Keratinocyte (primary cell): ENCODE measurements at regions not wholly inside any gene's neighbourhood (a gene's known extent, or its start where the extent isn't known, plus 50 kb on each side); places are given as distances from the start of the nearest gene placed in this dataset.

ENCODE experiments used
- DNase-seq: peaks from one replicate; pipeline ENCODE4 v3.0.0-alpha.2; 2011; ENCODE audit warnings: low read depth, missing footprints, low spot score
- FAIRE-seq: peaks from 2 replicates; lab custom pipeline; 2011; peaks lifted over from hg19 to GRCh38; lab: Jason Lieb, UNC
- H2AFZ ChIP-seq: 2 replicates; pipeline ENCODE4 v1.6.0; 2012; ENCODE audit warnings: low read length, control low read depth, inconsistent platforms; ENCODE audit not compliant: control insufficient read depth
- H3K27ac ChIP-seq: 2 replicates; pipeline ENCODE4 v1.5.1; 2011; ENCODE audit warnings: low read length; ENCODE audit not compliant: control insufficient read depth, insufficient read depth
- H3K27me3 ChIP-seq: 3 replicates; pipeline ENCODE4 v1.6.0; 2011; ENCODE audit warnings: low read length; ENCODE audit not compliant: control insufficient read depth, insufficient read depth; ENCODE audit errors: extremely low read depth
- H3K36me3 ChIP-seq, 2 experiments: 2 replicates in 1 of 2; 3 replicates in 1 of 2; pipeline ENCODE4 v1.5.1; 2011; ENCODE audit warnings: low read length in 2 of 2, mild to moderate bottlenecking in 1 of 2; ENCODE audit not compliant: control insufficient read depth in 2 of 2, insufficient read depth in 2 of 2; ENCODE audit errors: extremely low read depth in 1 of 2
- H3K4me1 ChIP-seq: 3 replicates; pipeline ENCODE4 v1.5.1; 2011; ENCODE audit warnings: low read length; ENCODE audit not compliant: control insufficient read depth, insufficient read depth; ENCODE audit errors: extremely low read depth
- H3K4me2 ChIP-seq: 3 replicates; pipeline ENCODE4 v1.6.0; 2011; ENCODE audit warnings: low read depth, low read length; ENCODE audit not compliant: control insufficient read depth, insufficient read depth; ENCODE audit errors: extremely low read depth
- H3K4me3 ChIP-seq, 3 experiments: fragments of 200-600 bp in 1 of 3; sonication (generic) in 1 of 3; 2 replicates in 2 of 3; 3 replicates in 1 of 3; pipeline ENCODE4 v1.5.1; 2011 to 2016; ENCODE audit warnings: low read length in 3 of 3, mild to moderate bottlenecking in 3 of 3, control low read depth in 2 of 3, inconsistent platforms in 1 of 3, low read depth in 1 of 3, mixed read lengths in 1 of 3, mixed run types in 1 of 3, moderate library complexity in 1 of 3; ENCODE audit not compliant: control insufficient read depth in 2 of 3, insufficient read depth in 2 of 3; ENCODE audit errors: extremely low read depth in 1 of 3
- H3K79me2 ChIP-seq: 2 replicates; pipeline ENCODE4 v1.6.0; 2012; ENCODE audit warnings: low read length; ENCODE audit not compliant: control insufficient read depth, insufficient read depth
- H3K9ac ChIP-seq: 3 replicates; pipeline ENCODE4 v1.6.0; 2011; ENCODE audit warnings: low read length; ENCODE audit not compliant: control insufficient read depth, insufficient read depth; ENCODE audit errors: extremely low read depth
- H3K9me1 ChIP-seq: 3 replicates; pipeline ENCODE4 v1.6.0; 2011; ENCODE audit warnings: low read length; ENCODE audit not compliant: control insufficient read depth, insufficient read depth; ENCODE audit errors: extremely low read depth
- H3K9me3 ChIP-seq: 2 replicates; pipeline ENCODE4 v1.5.1; 2012; ENCODE audit warnings: low read depth, low read length; ENCODE audit not compliant: control insufficient read depth
- H4K20me1 ChIP-seq: 3 replicates; pipeline ENCODE4 v1.6.0; 2011; ENCODE audit warnings: low read length; ENCODE audit not compliant: control insufficient read depth, insufficient read depth; ENCODE audit errors: extremely low read depth
- CTCF ChIP-seq, 3 experiments: IDR thresholded peaks in 1 of 3; conservative IDR thresholded peaks in 1 of 3; optimal IDR thresholded peaks in 1 of 3; 2 replicates in 2 of 3; 3 replicates in 1 of 3; pipeline versions ENCODE3 to v1.5.1; 2011; ENCODE audit warnings: low read length in 3 of 3, mild to moderate bottlenecking in 3 of 3, moderate library complexity in 2 of 3, control low read depth in 1 of 3, inconsistent platforms in 1 of 3; ENCODE audit not compliant: insufficient read depth in 2 of 3; ENCODE audit errors: extremely low read depth in 1 of 3
- EZH2 ChIP-seq: IDR thresholded peaks from one replicate; pipeline ENCODE4 v1.6.1; 2012; ENCODE audit warnings: inconsistent platforms, mild to moderate bottlenecking, low read length, moderate library complexity
- dilution Hi-C: fragments of 300-500 bp; cut with MboI; formaldehyde crosslinking; loops from one replicate; pipeline ENCODE4 v1.7.0; 2020; ENCODE audit warnings: low sequenced_read_pairs; ENCODE audit not compliant: extremely low pct_ligation_motif_present

GRCh38 chr2:58636872-58637271, 395.7 kb upstream of the FANCL start:
- H3K27me3 ChIP-seq: no peaks in the 10 kb centered on the region
- no peaks in the 10 kb centered on the region for H4K20me1 ChIP-seq
- no peak overlapping the region for H2AFZ ChIP-seq
- FAIRE-seq (no peak), DNase-seq (no peak)
- no peaks in the 10 kb centered on the region for H3K36me3 ChIP-seq
- no peaks in the 10 kb centered on the region for H3K79me2 ChIP-seq
- no peak overlapping the region for H3K27ac ChIP-seq
- TF ChIP-seq CTCF (optimal IDR thresholded peaks at IDR 0.05 in 1 of 3, IDR thresholded peaks at IDR 0.05 in 1 of 3, conservative IDR thresholded peaks at IDR 0.05 in 1 of 3; ENCODE audit: extremely low read depth in 1 of 3, insufficient read depth in 2 of 3, low read length in 3 of 3): no peak
- no peak for TF ChIP-seq EZH2
- no peak overlapping the region for H3K4me3 ChIP-seq
- no peak overlapping the region for H3K4me2 ChIP-seq
- no peaks in the 10 kb centered on the region for H3K9me3 ChIP-seq
- H3K4me1 ChIP-seq: peaks cover 25% of the 10 kb centered on the region
- no peaks in the 10 kb centered on the region for H3K9me1 ChIP-seq
- dilution Hi-C loops: no loop called here
- H3K9ac ChIP-seq: no peak overlapping the region

- DNase-seq (no peak), FAIRE-seq (no peak)
- dilution Hi-C loops: no loop called here
- no peak for TF ChIP-seq CTCF (optimal IDR thresholded peaks at IDR 0.05 in 1 of 3, IDR thresholded peaks at IDR 0.05 in 1 of 3, conservative IDR thresholded peaks at IDR 0.05 in 1 of 3; ENCODE audit: extremely low read depth in 1 of 3, insufficient read depth in 2 of 3, low read length in 3 of 3)
- no peak for TF ChIP-seq EZH2
- no peak overlapping the region for H3K9ac ChIP-seq
- no peak overlapping the region for H3K4me3 ChIP-seq
- H3K9me1 ChIP-seq: no peaks in the 10 kb centered on the region
- no peak overlapping the region for H3K27ac ChIP-seq
- H3K4me2 ChIP-seq: no peak overlapping the region
- H2AFZ ChIP-seq: no peak overlapping the region
- H3K4me1 ChIP-seq: peaks cover 25% of the 10 kb centered on the region
- H3K79me2 ChIP-seq: no peaks in the 10 kb centered on the region
- no peaks in the 10 kb centered on the region for H4K20me1 ChIP-seq
- H3K9me3 ChIP-seq: no peaks in the 10 kb centered on the region
- H3K36me3 ChIP-seq: no peaks in the 10 kb centered on the region
- no peaks in the 10 kb centered on the region for H3K27me3 ChIP-seq
Observed at GRCh38 chr2:58635801-58636375, 394.8 kb upstream of the FANCL start.
